ENCODE measurements at regions not wholly inside any gene's neighbourhood (a gene's known extent, or its start where the extent isn't known, plus 50 kb on each side); places are given as distances from the start of the nearest gene placed in this dataset.
"Not testable (repeated sequence)": the region's sequence is repeated elsewhere in the genome, so short reads cannot be mapped to it uniquely, and the experiment has no call there.

DNA sequence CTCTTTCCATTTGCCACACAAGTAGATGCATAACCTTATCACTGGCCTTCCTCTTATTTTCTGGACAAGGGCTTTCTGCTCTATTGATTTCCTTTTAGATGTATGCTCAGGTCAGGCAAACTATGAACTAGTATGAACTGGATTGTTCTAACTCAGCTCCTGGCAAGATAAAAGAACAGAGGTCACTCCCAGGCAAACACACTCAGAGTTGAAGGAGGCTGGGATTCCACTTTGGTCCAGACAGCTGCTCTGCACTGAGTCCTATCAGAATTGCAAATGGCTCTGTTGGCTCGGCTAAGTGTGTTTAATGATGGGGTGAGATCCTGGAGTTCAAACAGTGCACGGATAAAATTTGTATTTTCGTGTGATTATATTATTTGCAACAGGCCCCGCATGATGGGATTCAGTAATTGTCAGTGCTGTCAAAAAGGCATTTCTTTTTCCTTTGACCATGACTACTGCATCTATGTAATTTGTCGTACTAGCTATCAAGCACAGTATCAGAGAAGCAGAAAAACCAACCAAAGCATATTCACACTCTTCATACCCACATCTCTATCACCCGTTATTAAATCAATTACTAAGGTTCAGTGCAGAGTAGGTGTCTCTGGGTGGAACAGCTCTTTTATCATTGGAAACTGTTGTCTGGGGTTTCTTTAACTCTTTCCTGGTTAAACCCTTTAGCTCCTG, 288.1 kb upstream of the PRKCQ start:
- DNase-seq (ENCODE audit: low read depth), result no peak

DNA sequence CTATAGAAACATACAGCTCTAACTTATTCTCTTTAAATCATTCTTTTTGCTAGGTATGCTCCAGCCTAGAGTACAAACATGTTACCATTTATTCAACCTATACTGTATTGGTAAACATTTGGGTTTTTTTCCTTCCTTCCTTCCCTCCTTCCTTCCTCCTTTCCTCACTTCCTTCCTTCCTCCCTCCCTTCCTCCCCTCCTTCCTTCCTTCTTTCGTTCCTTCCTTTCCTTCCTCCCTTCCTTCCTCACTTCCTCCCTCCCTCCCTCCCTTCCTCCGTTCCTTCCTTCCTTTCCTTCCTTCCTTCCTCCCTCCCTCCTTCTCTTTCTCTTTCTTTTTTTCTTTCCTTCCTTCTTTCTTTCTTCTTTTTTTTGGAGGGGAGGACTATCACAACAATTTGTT, 286.7 kb upstream of the PRKCQ start:
- DNase-seq (ENCODE audit: low read depth), result no peak

DNA sequence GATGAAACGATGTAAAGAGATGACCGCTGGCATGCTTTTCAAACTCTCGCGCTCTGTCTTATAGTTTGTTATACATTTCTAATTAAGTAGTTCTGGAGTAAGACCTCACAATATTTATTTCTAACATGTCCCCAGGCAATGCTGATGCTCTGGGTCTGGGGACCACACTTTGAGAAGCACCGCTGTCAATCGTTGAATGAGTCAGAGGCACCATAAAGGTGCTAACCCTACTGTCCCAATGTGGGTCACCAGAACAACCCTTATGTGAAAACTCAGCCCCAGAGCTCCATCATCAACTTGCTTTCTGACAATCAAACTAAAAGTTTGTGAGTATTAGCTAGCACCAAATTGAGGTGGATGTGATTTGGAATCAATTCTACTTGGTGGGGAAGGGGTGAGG, 284.1 kb upstream of the PRKCQ start:
- DNase-seq (ENCODE audit: low read depth), result no peak

DNA sequence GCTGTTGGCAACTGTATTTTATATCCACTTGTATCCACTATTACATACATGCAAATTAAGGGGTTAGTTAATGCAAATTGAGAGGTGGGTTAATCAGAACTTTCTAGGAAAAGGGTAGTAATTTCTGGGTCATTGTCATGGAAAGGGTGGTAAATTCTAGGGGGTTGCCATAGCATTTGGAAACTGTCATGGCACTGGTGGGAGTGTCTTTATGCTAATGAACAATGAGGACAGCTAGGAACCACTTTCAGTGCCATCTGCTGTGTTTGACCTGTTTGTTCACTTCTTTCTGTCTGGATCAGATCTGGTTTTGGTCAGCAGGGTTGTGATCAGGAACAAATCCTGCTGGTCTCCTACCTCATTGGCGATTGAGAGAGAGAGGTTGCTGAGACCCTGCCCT, 283.3 kb upstream of the PRKCQ start:
- no peak for DNase-seq (ENCODE audit: low read depth)

DNA sequence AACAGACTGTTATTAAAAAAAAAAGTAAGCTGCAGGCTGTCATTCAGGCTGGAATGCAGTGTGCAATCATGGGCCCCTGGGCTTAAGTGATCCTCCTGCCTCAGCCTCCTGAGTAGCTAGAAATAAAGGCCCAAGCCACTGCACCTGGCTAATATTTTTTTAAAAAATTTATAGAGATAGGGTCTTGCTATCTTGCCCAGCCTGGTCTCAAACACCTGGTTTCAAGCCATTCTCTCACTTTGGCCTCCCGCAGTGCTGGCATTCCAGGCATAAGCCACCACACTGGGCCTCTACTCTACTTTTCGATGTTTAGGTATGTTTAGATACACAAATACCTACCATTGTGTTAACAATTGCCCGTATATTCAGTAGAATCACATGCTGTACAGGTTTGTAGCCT, 270.4 kb upstream of the PRKCQ start:
- no peak for DNase-seq (ENCODE audit: low read depth)

DNA sequence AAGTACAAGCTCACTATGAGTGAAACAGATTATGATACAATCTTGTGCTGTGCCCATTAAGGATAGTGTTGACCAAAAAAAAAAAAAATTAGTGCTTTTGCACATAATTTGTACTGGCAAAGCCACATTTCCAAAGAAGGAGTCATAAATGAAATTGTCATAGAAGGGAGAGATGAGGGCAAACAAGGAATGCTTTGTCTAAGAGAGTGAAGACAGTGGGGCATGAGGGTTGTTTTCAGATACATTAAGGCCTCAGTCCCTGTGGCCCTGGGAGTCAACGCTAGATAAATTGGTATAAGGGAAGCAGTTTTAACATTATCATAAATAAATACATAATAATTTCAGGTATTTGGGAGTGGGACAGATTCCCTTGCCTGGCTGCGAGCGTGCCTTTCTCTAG, 267.5 kb upstream of the PRKCQ start:
- no peak for DNase-seq (ENCODE audit: low read depth)

DNA sequence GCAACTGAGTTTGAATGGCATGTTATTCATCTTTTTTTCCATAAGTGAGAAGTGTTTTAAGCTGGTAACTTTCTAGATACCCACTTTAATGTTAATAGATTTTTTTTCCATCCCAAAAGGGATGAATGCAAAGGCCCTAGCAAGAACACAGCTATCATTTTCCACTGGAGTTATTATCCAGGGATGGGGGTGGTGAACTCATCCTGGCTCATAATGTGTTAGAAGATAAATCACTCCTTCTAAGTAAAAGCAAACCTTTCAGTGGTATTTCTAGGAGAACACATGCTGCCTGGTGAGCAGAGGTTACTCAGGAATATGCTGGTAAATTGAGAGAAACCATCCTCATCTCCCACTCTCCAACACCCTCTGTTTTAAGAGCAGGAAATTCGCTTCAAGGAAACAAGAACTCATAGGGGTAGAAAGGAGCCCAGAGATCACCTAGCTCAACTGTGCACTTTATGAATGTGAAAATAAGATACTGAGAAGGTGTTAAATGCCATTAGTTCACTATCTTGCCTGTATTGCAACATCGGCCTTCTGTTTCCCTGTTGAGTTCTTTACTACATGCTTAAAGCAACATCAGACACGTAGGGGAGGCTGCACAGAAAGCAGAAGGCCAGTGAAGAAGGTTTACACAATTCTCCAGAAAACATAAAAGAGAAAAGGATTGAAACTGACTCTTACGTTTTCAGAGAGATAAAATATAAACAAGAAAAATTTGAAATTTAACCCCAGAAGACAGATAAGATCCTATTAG, 264.0 kb upstream of the PRKCQ start:
- DNase-seq (ENCODE audit: low read depth), result no peak

DNA sequence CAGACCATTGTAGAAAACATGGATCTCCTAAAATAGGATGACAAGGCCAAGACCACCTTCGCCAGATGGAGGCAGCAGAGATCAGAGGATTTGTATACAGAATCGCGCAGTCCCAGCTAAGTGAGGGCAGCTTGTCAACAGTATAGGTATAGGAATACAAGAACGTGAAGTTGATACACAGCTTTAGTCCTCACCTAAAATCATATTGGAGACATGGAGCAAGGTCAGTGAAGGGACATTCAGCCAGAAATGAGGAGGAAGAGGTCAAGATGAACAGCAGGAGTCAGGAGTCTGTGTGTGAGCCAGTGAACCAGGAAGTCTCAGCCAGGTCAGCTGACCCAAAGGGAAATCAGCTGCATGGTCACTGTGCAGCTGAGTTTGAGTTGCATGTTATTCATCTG, 263.4 kb upstream of the PRKCQ start:
- peak; percentile 4 for DNase-seq (ENCODE audit: low read depth)

DNA sequence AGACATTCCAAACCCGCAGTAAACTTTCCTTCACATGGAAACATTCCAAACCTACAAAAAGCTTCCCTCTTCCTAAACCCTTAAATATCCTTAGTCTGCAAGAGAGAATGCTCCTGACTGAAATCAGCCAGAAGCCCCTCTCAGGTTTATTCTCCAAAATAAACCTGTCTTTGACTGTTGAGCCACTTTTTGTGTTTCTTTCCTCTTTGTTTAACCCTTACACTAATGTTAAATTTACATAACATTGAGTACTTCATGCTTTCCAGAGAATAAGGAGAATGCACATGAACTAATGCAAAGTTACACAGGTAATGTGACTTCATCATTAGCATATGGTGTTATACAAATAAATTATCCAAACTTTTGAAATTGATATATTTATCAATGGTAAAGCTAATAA, 262.6 kb upstream of the PRKCQ start:
- no peak for DNase-seq (ENCODE audit: low read depth)

DNA sequence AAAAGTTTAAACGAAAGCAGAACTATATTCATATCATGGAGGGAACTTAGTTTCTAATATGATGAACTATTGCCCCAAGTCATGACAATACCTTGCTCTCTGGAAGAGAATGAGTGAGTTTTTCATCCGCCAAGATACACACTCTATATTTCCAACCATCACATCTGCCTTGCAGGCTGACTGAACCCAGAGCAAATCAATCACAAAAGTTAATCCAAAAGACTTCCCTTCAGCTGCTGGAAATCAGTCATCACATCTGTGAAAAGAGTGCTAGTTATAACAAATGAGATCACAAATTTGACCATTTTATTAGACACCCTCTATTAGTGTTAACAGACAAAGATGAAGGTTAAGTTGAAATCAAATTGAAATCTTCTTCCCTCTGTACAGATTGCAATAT, 261.7 kb upstream of the PRKCQ start:
- no peak for DNase-seq (ENCODE audit: low read depth)

DNA sequence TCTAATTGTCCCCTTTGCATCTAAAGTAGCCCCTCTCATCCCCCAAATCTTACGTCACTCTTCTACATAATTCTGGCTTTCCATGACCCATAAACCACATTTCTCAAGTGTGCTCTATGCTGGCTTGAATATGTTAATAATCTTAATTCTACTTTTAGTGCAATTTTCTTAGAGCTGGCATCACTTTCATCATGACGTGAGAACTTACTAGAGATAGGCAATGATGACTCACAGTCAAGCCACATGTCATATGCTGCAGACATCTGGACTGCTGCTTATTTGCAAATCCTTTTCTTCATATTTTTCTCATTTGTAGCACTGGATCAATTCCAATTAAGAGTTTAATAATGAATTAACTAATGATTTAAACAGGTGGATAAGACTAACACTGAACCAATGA, 260.7 kb upstream of the PRKCQ start:
- DNase-seq (ENCODE audit: low read depth), result peak; percentile 43

DNA sequence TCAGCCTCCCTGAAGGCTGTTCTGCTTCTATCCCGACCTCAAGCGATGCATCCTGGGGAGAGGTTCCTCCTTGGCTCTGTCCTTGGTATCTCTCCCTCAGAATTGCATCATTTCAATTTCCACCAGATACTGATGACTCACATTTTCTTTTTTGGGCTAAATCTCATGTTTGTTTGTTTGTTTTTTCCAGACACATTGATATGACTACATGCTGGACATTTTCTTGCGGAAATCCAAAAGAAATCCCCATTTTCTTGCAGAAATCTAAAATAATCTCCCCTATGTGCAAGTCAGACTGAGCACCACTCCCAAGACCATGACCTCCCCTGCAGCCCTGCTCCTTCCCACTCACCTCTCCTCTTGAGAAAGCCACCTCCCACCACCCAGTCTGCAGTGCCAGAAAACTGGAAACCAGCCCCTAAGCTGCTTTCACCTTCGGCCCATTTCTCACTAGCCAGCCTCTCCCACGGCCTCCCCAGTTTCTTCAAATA, 260.2 kb upstream of the PRKCQ start:
- peak; percentile 3 for DNase-seq (ENCODE audit: low read depth)

DNA sequence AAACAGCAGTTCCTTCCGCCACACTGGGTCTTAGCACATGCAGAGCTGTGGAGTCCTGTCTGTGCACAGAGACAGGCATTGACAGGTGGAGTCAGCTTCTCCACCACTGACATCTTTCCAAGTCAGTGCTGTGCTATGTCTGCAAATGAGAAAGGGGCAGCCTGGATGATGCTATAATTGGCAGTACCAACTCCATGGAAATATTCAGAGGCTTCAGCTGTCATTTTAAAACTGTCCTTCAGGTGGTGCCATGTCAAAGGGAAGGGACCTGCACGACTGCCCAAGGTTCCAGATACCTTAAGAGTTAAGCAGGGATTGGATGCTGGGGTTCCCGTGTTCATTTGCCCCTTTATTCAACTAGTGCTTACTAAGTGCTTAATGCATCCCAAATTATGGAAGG, 258.0 kb upstream of the PRKCQ start:
- DNase-seq (ENCODE audit: low read depth), result peak; percentile 7

DNA sequence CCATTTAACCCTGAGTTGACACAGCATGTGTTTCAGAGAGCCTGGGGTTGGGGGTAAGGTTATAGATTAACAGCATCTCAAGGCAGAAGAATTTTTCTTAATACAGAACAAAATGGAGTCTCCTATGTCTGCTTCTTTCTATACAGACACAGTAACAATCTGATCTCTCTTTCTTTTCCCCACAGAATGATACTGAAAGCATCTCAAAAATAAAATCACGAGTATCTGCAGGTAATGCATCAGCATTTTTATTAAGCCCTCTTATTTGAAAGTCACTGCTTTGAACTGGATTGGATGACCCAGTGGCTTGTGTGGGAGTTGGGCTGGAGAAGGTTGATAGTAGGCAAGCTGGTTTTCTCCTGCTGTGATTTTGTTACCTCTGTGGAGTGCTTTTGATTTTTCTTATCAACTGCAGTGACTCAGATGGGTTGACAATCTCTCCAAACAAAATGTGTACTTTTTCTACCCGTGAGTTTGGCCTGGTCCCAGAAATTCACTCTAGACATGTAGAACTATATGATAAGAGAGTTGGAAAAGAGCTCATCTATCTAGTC, 253.5 kb upstream of the PRKCQ start:
- no peak for DNase-seq (ENCODE audit: low read depth)

DNA sequence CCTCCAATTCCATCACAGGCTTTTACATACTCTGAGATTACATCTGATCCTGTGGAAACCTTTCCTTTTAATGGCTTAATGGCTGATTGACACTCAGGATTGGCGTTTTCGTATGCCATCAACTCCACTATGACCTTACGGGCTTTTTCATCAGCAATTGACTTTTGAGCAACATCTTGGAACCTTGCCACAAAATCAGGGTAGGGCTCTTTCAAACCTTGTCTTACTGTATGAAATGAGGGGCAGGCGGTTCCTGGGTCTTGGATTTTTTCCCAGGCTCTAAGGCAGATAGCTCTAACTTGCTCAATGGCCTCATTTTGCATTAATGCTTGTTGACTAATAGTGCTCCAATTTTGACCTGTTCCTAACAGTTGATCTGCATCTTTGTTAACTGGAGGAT, 250.9 kb upstream of the PRKCQ start:
- not testable (repeated sequence) for DNase-seq (ENCODE audit: low read depth)

DNA sequence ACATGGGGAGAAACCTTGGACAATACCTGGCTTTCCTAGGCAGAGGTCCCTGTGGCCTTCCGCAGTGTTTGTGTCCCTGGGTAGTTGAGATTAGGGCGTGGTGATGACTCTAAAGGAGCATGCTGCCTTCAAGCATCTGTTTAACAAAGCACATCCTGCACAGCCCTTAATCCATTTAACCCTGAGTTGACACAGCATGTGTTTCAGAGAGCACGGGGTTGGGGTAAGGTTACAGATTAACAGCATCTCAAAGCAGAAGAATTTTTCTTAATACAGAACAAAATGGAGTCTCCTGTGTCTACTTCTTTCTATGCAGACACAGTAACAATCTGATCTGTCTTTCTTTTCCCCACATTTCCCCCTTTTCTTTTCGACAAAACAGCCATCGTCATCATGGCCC, 244.7 kb upstream of the PRKCQ start:
- not testable (repeated sequence) for DNase-seq (ENCODE audit: low read depth)

DNA sequence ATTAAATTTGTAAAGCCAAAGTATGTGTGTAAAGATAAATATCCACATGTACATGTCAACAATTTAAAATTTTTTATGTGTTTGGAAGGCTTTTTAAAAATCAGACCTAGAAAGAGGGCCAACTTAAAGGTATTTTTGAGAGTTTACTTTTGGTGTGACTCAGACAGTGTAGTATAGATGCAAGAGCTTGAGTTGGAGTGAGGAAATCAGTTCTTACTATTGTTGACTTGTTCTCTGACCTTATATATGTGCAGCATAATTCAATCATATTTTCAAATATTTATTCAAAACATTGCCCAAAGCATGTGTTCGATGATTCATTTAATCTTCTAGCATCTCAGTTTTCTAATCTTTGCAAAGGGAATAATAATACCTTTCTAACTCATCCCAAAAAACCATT, 243.7 kb upstream of the PRKCQ start:
- DNase-seq (ENCODE audit: low read depth), result no peak

DNA sequence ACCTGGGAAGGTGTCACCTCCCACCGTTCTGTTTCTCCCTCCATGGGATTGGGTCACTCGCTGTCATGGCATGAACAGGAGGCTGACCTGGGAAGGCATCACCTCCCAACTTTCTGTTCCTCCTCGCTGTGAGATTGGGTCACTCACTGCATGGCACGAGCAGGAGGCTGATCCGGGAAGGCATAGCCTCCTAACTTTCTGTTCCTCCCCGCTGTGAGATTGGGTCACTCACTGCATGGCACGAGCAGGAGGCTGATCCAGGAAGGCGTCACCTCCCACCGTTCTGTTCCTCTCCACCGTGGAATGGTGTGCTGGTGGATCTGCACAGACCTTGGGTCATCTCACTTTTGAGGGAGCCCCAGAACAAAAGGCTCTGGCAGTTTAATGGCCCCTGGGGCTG, 239.2 kb upstream of the PRKCQ start:
- no peak for DNase-seq (ENCODE audit: low read depth)

DNA sequence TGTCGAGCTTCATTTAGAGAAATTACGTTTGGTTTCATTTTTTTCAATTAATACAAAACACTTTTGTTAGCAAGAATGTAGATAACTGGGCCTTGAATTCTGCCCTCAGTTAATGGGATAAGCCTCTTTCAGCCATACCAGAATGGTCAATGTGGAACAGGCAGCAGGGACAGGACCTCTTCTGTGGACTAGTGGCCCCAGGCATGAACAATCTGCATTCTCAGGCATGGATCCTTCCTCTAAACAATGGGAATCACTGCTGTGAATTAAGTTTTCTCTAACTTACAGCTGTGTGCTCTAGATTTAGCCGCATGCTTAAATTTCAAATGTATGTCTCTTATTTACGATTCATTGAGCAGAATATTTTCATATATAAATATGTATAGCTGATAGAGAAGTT, 237.7 kb upstream of the PRKCQ start:
- DNase-seq (ENCODE audit: low read depth), result no peak

DNA sequence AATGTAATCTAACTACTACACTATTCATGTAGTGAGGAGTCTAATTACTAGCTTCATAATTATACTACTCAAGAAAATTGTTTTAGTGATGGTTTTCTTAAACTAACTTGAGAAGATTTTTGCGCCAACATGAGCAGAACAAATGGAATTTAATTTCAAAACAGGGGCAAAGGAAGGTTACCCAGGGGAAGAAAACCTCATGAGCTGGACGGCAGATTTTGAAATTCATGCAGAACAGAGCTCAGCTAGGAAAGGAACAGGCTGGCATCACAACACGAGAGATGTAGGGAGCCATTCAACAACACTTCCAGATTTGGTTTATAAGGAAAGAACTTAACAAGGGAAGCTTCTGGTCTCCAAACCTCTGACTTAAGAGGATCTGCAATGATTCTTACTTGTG, 235.3 kb upstream of the PRKCQ start:
- DNase-seq (ENCODE audit: low read depth), result no peak

DNA sequence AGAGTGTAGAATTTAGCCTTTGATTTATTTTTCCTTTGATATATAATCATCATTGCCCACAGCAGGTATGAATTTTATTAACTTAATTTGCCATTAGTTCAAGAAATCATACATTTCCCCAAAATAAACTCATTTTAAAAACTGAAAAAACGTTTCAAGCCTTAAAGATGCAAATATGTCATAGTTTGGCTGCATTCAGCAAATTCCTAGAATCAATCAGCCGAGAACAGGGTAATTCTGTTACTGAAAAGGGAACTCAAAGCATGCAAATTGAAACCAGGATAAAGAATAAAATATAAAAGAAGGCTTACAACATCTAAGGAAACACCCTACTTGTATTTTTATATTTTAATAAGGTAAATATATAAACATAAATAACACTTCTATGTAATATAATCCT, 233.8 kb upstream of the PRKCQ start:
- DNase-seq (ENCODE audit: low read depth), result no peak

DNA sequence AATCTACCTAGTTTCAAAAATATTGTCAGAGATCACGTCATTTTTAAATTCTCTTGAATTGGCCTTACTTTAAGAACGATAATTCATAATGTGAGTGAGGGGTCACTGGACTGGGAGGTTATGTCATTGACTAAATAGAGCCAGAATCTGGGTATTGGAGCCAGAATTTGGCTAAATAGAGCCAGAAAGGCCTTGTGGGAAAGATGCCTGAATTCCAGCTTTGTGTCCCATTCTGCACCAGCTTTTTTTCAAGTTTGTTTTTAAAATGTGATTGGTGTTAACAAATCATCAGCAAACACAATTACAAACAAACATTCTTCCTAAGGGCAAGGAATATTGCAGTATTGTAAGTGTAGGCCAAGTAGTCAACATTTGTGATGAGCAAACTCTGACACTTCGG, 233.2 kb upstream of the PRKCQ start:
- no peak for DNase-seq (ENCODE audit: low read depth)

DNA sequence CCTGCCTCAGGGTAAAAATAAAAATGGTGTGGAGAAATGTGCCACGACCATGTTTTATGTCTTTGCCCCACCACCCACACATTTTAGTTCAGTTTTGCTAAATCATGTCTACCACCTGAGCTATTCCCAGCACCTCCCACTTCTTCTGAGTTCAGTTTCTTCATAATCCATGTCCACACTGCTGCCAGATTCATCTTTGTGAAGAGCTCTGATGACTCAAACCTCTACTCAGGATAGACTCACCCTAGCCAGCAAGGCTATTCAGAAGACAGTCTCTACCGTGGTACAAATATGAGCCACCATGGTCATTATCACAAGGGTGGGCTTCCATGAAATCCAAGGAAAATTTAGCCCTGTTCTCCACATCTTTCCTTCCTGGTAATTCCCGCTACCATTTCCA, 231.1 kb upstream of the PRKCQ start:
- DNase-seq (ENCODE audit: low read depth), result peak; percentile 23

DNA sequence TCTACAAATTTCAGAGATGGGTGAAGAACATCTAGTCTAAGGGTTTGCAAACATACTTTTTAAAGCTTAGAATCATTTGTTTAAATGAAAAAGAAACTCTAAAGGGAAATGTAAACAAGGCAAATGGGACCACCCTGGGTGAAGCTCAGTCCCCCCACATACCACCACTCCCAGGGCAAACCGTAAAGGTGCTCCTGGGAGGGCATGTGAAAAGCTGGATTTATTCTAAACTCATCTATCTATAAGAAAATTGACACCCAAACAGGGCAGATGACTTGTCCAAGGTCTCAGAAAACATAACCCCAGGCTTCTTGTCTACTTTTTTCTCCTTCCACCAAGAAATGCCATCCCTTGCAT, 223.3 kb upstream of the PRKCQ start:
- no peak for DNase-seq (ENCODE audit: low read depth)
